HG03521 (cell line): ENCODE measurements at regions not wholly inside any gene's neighbourhood (a gene's known extent, or its start where the extent isn't known, plus 50 kb on each side); places are given as distances from the start of the nearest gene placed in this dataset.
"Not testable (repeated sequence)": the region's sequence is repeated elsewhere in the genome, so short reads cannot be mapped to it uniquely, and the experiment has no call there.

Source experiments
- ATAC-seq: cut with Tn5 transposase; IDR thresholded peaks from one replicate; pipeline ENCODE4 v1.9.1; 2021; ENCODE audit warnings: mild to moderate bottlenecking, moderate library complexity; ENCODE audit not compliant: unreplicated experiment

DNA sequence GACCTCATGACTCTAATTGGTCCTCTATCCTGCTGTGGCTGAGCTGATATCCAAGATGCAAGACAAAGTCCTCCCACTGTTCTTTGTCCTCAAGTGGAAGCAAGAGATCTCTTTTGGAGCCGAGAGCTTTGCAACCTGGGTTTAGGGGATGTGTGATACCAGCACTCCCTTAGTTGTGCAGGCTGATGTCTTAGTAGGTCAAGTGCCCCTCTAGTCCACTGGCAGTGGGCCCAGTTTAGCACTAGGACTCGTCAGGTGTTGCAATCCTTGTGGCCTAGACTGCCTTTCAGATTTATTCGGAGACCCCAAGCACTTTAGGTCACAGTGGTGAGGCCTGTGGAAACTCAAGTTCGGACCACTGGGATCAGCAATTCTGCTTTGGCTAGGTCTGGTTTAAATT lies 64.0 kb downstream of the GPRASP3 start:
- ATAC-seq: no peak

DNA sequence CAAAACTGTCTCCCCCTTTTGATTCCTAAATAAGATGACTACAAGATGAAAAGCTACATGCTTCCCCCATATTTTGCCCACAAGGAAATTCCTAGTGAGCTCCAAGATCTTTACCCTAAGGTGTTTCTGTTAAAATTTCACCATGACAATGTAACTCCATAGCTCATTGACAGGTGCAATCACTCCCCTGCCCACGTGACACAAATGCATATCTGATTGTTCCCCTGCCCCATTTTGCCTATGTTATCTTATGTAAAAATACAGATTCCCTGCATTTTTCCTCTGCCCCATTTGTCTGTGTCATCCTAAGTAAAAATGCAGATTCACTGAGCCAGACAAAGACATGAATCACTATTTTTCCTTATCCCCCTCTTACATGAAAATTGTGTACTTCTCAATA lies 66.7 kb downstream of the GPRASP3 start:
- no peak for ATAC-seq

DNA sequence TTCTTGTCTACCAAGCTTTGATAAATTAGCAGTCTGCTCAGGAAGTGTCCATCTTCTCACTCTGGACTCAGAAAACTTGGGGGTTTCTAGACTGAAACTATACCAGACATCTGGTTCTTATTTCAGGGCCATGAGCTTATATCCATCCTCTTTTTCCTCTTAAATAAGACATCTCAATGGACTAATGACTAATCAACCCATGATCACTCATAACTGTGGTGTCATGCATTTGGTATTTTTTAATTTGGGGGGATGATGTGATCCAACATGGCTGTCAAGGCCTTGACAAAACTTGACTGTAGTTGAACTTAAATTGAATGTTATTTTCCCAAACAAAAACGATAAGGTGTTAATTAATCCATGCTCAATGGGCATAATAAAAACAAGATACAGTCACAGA lies 87.8 kb downstream of the GPRASP3 start:
- no peak for ATAC-seq

DNA sequence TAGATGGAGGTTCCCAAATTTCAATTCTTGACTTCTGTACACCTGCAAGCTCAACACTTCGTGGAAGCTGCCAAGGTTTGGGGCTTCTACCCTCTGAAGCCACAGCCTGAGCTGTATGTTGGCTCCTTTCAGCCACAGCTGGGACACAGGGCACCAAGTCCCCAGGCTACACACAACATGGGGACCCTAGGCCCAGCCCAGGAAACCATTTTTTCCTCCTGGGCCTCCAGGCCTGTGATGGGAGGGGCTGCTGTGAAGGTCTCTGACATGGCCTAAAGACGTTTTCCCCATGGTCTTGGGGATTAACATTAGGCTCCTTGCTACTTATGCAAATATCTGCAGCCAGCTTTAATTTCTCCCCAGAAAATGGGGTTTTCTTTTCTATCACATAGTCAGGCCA lies 97.7 kb downstream of the GPRASP3 start:
- ATAC-seq: not testable (repeated sequence)

DNA sequence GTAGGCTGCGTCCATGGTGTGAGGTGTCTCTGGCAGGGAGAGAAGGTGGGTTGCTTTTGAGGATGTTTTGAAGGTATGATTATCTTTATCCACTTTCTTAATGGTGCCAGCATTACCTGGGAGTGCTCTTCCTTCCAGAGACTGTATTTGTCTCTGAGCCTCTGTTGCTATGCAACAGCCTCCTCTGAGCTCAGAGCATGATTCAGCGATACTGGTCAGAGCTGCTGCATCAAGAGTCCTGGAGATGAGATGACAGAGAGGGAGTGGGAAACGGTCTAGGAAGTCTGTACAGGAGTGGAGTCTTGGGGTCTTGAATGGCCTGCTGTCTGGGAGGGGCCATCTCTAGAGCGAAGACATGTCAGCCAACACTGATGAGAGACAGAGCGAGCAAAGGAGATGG lies 104.4 kb upstream of the RAB40AL start:
- ATAC-seq: no peak

DNA sequence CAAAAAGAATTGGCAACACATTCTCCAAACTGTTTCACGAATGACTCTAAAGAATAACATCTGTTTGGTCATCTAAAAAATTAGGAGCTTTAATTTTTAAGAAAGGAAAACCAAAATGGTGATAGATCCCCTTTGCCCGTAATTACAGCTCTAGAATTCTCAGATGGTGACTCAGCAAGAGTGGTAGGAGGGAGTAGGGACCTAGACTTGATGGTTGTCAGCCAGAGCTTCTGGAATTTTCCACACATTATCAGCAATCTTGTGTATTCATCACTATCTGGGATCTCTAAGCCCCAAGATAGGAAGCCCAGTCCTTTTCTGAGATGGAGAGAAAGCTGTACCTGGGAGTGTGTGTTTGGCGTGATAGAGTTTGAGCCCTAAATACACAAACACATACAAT lies 103.9 kb upstream of the RAB40AL start:
- no peak for ATAC-seq

DNA sequence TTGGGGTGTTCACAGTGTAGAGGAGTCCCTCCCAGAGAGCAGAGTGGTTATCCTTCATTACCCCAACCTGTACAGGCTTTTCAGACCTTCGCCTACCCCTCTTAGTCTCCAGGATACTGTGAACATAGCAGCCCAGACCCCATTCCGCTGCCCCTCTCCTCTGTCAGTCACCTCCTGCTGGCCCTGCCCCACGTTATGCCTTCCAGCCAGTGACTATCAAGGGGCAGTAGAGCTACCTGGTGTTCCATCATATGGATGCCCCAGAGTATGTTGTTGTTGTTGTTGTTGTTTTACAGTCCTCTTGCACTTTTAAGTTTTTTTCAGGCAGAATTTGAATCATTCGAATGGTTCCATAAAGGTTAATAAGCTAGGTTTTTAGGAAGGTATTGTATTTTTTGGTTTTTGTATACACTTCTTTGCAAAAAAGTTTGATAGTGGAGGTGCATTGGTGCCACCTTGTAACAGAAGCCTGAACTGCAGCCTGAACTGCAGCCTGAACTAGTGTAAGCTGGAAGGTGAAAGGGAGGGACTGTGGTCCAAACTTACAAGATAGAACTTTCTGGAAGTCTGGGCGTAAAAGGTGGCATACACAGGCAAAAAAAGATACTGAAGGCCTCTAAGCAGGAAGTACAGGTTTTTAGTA lies 101.4 kb upstream of the RAB40AL start:
- no peak for ATAC-seq

DNA sequence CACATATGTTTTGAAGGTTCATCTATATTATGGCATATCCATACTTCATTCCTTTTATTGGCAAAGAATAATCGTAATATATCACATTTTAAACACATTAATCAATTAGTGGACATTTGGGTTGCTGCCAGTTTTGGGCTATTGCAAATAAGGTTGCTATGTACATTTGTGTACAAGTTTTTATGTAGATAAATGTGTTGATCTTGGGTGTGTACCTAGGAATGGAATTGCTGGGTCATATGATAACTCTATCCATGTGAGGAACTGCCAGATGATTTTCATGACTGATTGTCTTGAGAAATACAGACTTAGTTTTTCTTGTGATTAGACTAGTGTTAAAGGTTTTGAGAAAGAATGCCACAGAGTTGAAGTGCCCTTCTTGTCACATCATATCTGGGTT lies 99.2 kb upstream of the RAB40AL start:
- no peak for ATAC-seq

DNA sequence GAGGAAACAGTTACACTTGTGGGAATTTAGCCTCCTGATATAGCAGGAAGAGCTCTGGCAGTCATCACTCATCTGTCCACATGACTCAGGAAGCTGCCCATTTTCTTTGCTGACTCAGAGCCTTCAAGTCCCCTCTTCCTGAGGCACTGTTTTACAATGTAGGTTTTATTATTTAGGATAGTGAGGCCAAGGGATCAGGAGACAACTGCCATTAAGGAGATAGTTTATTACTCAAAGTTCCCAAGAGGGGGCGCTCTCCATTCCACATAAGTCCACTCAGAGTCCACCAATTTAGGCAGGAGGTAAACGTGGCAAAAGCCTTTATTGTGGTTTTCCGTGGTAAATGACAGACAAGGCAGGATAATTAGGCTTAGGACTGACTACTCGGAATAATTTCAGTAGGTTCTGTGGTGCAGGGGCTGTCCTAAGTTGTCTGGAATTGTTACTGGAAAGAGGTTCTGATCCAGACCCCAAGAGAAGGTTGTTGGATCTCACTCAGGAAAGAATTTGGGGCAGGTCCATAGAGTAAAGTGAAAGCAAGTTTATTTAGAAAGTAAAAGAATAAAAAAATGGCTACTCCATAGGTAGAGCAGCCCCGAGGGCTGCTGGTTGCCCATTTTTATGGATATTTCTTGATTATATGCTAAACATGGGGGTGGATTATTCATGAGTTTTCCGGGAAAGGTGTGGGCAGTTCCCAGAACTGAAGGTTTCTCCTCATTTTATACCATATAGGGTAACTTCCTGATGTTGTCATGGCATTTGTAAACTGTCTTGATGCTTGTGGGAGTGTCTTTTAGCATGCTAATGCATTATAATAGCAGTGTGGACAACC lies 96.0 kb upstream of the RAB40AL start:
- ATAC-seq: no peak

DNA sequence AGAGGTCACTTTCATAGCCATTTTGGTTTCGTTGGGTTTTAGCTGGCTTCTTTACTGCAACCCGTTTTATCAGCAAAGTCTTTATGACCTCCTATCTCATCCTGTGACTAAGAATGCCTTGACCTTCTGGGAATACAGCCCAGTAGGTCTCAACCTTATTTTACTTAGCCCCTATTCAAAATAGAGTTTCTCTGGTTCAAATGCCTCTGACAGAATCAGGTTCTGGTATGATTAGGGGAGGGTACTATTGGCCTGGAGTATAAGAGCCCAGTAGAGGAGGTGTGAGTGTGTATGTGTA lies 95.4 kb upstream of the RAB40AL start:
- ATAC-seq: no peak

DNA sequence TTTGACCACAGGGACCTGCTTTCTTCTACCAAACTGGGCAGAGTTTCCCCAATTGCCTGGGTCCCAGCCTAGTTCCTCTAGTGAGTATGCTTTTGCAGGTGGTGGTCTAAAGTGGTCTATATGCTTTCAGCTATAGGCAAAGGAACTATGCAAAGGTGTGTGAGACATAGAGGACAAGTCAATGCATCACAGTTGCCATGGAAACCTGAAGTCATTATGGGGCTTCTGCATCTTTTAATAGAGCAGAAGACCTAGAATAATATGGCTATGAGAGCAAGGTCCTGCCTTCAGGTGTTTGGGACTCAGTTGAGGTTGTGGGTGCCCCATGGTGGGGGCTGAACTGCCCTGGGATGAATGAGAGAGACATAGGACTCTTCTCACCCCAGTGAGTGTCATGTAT lies 92.1 kb upstream of the RAB40AL start:
- ATAC-seq: no peak

DNA sequence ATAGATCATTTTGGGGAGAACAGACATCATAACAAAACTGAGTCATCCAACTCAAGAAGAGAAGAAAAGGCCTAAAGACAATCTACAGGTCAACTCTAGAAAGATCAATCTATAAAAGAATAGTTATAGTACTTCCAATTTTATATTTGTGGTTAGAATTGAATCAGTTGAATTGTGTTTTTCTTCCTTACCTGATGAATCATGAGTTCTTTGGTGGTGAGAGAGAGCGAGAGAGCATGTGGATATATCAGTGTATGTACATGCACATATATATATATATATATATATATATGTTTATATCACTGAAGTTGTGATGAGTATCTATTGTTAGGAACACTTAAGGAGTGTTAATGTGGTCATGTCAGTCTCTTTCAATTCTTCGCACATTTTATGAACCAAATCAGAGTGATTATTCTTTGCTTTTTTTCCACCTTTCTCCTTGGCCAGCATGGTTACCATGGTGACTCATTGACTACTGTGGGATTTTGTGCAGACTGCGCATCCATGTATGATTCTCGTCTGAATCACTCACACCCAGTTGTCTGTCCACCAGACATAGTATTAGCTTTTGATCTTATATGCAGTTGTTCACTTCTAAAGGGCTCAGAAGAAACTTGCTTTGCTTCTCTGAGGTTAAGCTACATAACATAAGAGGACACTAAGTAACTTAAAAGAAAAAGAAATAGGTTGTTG lies 90.4 kb upstream of the RAB40AL start:
- ATAC-seq: no peak

DNA sequence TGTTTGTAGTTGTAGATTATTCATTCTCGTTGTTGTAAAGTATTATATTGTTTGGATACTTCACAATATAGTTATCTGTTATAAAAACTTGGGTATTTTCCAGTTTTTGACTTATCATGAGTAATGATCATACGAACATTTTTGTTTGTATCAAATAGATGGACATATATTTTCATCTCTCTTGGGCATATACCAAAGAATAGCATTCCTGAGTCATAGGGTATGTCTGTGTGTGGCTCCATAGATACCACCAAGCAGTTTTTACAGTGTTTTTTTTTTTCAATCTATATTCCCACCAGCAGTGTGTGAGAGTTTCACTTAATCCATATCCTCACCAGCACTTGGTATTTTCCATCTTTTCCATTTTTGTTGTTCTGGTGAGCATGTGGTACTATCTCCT lies 89.7 kb upstream of the RAB40AL start:
- ATAC-seq: no peak

DNA sequence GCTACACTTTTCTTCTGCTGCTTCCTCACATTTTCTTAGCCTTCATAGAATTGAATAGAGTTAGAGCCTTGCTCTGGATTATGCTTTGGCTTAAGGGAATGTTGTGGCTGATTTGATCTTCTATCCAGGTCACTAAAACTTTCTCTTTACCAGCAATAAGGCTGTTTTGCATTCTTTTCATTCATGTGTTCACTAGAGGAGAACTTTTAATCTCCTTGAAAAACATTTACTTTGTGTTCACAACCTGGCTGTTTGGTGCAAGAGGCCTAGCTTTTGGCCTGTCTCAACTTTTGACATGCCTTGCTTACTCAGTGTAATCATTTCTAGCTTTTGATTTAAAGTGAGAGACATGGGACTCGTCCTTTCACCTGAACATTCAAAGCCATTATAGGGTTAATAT lies 87.7 kb upstream of the RAB40AL start:
- no peak for ATAC-seq

DNA sequence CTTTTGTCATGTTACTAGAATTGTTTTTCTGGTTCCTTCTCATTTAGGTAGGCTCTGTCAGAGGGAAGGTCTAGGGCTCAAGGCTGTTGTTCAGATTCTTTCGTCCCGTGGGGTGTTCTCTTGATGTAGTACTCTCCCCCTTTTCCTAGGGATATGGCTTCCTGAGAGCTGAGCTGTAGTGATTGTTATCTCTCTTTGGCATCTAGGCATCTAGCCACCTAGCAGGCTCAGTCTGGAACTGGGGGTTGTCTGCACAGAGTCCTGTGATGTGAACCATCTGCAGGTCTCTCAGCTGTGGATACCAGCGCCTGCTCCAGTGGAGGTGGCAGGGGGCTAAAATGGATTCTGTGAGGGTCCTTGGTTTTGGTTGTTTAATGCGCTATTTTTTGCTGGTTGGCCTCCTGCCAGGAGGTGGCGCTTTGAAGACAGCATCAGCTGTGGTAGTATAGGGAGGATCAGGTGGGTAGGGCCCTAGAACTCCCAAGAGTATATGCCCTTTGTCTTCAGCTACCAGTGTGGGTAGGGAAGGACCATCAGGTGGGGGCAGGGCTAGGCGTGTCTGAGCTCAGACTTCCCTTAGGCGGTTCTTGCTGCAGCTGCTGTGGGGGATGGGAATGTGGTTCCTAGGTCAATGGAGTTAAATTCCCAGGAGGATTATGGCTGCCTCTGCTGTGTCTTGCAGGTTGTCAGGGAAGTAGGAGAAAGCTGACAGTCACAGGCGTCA lies 78.1 kb upstream of the RAB40AL start:
- ATAC-seq: not testable (repeated sequence)

DNA sequence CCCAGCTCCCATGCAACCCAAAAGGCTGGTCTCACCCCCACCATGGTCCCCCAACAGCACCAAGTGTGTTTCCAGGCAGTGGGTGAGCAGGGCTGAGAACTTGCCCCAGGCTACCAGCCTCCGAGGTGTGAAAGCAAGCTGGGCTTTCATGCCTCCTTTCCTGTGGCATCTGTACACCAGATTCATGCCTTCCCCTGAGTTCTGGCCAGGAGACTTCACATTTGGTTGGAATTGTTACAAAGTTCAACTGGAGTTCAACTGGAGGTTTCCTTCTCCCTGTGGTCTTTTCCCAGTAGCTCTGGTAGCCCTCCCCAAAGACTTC lies 77.6 kb upstream of the RAB40AL start:
- ATAC-seq: no peak

DNA sequence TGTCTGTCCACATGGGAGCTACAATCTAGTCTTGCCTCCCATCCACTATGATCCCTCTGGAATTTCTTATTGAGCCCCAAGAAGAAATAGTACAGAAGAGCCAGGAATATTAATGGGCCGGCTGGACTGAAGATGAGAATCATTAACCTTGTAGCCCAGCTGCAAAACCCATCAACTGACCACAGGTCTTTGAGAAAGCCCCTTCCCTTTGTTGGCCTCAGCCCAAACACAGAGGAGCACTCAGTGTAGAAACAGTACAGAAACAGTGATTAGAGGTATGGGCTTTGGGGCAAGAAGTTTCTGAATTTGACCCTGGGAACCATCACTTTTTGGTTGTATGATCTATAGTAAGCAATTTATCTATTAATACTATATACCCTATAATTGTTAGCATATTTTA lies 76.8 kb upstream of the RAB40AL start:
- ATAC-seq: no peak

DNA sequence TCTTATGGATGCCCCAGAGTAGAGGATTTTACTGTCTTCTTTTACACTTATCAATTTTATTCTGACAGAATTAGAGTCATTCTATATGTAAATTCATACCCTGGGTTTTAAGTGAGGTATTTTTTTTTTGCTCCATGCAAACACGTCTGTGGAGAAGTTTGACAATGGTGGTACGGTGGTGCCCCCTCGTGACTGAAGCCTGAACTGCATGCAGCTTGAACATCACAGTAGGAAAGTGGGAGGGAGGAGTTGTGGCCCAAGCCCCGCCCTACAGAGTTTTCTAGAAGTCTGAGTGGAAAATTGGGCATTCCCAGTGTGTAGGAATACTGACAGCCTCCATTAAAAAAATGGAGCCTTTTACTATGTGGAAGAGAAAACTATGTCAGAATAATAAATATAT lies 73.3 kb upstream of the RAB40AL start:
- peak; percentile 88 for ATAC-seq

DNA sequence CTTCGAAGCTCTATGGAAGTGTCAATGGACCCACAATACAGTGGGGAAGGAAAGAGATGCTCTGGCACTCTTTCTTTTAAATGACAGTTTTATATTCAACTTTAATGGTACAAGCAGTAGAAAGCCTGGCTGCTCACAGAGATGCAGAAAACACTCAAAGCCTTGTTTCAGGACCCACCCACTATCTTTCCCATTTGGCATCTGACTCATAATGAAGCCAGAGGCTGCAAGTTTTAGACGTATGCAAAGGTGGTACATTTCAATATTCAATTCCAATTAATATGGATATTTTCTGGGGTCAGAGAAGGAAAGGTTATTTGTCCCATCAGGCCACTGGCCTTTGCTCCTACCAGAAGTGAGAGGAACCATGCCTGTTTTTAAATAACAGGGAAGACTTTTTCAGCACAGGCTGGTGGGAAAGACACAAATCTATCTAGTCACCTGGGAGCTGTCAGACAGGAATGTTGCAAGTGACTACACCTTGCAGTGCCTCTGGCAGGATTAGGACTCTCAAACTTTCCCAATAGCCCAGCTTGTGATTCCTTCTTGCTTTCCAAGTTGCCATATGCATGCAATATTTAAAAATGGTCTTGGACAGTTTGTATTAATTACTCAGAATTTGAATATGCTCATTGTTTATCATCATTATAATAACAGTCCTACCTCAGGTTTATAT lies 70.0 kb upstream of the RAB40AL start:
- ATAC-seq: no peak

DNA sequence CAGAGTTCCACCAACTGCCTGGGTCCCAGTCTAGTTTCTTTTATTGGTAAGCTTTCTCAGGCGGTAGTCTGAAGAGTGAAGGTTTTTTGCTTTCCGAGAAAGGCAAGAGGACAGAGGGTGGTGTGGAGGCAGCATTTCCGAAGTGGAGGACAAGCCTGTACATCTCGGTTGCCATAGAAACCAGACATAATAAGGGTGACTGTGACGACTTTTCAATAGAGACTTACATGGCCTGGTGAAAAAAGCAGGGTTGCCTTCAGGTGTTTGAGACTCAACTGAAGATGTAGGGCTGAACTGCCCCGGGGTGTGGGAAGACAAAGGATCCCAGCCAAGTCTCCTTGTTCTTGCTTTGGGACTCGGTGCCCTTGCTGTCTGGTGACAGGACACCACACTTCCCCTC lies 53.6 kb upstream of the RAB40AL start:
- ATAC-seq: no peak
